ENCODE measurements at regions not wholly inside any gene's neighbourhood (a gene's known extent, or its start where the extent isn't known, plus 50 kb on each side); places are given as distances from the start of the nearest gene placed in this dataset.

DNA sequence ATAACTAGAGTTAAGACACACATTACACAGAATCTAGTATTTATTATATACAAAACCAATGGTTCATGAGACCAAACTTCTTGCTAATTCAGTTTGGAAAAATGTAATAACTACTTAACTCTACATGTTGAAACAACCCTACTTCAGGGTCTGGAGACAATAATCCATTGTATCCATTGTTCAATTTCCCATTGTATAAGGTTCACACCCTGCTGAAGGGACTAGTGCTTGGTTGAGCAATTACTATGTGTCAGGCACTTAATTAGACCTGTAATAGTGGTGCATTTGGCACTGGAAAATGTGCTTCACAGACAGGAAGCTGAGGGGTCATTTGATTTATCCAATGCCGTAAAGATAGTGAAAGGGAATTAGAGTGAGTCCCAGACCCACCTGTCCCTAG, 114.3 kb upstream of the PAPPA start:
- Histone ChIP-seq H2BK20ac (ENCODE audit: low read depth, low read length, poor library complexity, severe bottlenecking) (no peak overlapping the region), H4K91ac (ENCODE audit: insufficient read length, low read depth, low read length) (no peak overlapping the region), H2BK120ac (ENCODE audit: low read depth, low read length, poor library complexity, severe bottlenecking) (no peak overlapping the region), H3K23ac (ENCODE audit: insufficient read length, low read depth, low read length) (no peak overlapping the region), H3K79me1 (ENCODE audit: insufficient read depth, low read depth, low read length, poor library complexity, severe bottlenecking) (no peaks in the 10 kb centered on the region), H4K5ac (ENCODE audit: insufficient read length, low read depth, low read length) (no peak overlapping the region), H2BK12ac (ENCODE audit: insufficient read length, low read depth, low read length) (no peak overlapping the region), H3K4ac (ENCODE audit: low read depth, low read length) (no peak overlapping the region), H3K56ac (ENCODE audit: insufficient read length, low read depth, low read length) (no peak overlapping the region), H2BK15ac (ENCODE audit: low read depth, low read length) (no peak overlapping the region), H3K4me1 (ENCODE audit: insufficient read depth, low read length) (no peaks in the 10 kb centered on the region), H3K18ac (ENCODE audit: insufficient read length, low read depth, low read length) (no peak overlapping the region), H2BK5ac (ENCODE audit: insufficient read length, low read length) (no peak overlapping the region), H3T11ph (ENCODE audit: low read length) (no peak overlapping the region), H3K27me3 (ENCODE audit: insufficient read depth, low read length) (no peaks in the 10 kb centered on the region), H3K14ac (ENCODE audit: insufficient read depth, low read length) (no peak overlapping the region), H3K79me2 (ENCODE audit: insufficient read depth, low read length) (no peaks in the 10 kb centered on the region), H3K23me2 (ENCODE audit: insufficient read length, low read depth, low read length, poor library complexity, severe bottlenecking) (no peaks in the 10 kb centered on the region), H4K20me1 (ENCODE audit: control insufficient read depth, insufficient read depth, insufficient read length) (no peaks in the 10 kb centered on the region), H2AFZ (ENCODE audit: low read length) (no peak overlapping the region), H4K8ac (replicated peaks; ENCODE audit: insufficient read length, low read depth, low read length) (no peak overlapping the region), H3K4me2 (ENCODE audit: insufficient read depth, insufficient read length, low read length) (no peak overlapping the region), H3K9ac (ENCODE audit: extremely low read depth, insufficient read length, low read length) (no peak overlapping the region), H3K27ac (ENCODE audit: insufficient read length, low read depth, low read length) (no peak overlapping the region), H2AK5ac (ENCODE audit: insufficient read length, low read length) (no peak overlapping the region), H3K9me3 (ENCODE audit: control insufficient read depth, low read depth, low read length) (no peaks in the 10 kb centered on the region)
- no peak for DNase-seq
- TF ChIP-seq, protein P1, sequence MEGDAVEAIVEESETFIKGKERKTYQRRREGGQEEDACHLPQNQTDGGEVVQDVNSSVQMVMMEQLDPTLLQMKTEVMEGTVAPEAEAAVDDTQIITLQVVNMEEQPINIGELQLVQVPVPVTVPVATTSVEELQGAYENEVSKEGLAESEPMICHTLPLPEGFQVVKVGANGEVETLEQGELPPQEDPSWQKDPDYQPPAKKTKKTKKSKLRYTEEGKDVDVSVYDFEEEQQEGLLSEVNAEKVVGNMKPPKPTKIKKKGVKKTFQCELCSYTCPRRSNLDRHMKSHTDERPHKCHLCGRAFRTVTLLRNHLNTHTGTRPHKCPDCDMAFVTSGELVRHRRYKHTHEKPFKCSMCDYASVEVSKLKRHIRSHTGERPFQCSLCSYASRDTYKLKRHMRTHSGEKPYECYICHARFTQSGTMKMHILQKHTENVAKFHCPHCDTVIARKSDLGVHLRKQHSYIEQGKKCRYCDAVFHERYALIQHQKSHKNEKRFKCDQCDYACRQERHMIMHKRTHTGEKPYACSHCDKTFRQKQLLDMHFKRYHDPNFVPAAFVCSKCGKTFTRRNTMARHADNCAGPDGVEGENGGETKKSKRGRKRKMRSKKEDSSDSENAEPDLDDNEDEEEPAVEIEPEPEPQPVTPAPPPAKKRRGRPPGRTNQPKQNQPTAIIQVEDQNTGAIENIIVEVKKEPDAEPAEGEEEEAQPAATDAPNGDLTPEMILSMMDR (conservative IDR thresholded peaks at IDR 0.05), result no peak
- Mint-ChIP-seq H3K9me3 (no peaks in the 10 kb centered on the region; a peak in 1 of 5 replicates), H3K36me3 (ENCODE audit: insufficient read depth in 1 of 3, low read depth in 3 of 3) (no peaks in the 10 kb centered on the region; a peak in 1 of 7 replicates), H3K4me1 (no peaks in the 10 kb centered on the region), H3K4me3 (no peak overlapping the region), H3K27me3 (ENCODE audit: low read depth) (no peaks in the 10 kb centered on the region), H3K27ac (no peak overlapping the region)
- no CpG with 5 or more reads among the region's 1 CpG for WGBS (ENCODE audit: extremely low coverage, insufficient read length, low lambda C conversion rate)
